22Rv1 (cell line): ENCODE measurements at regions not wholly inside any gene's neighbourhood (a gene's known extent, or its start where the extent isn't known, plus 50 kb on each side); places are given as distances from the start of the nearest gene placed in this dataset.

Source experiments
- ZFX ChIP-seq: fragments of 450-650 bp; IDR thresholded peaks from 2 replicates; pipeline ENCODE4 v1.6.1; 2017; ENCODE audit warnings: antibody characterized with exemption, borderline replicate concordance
- TF ChIP-seq, protein P1 (sequence below): fragments of 450-650 bp; IDR thresholded peaks from 2 replicates; pipeline ENCODE4 v1.5.1; 2017; ENCODE audit warnings: mild to moderate bottlenecking

DNA sequence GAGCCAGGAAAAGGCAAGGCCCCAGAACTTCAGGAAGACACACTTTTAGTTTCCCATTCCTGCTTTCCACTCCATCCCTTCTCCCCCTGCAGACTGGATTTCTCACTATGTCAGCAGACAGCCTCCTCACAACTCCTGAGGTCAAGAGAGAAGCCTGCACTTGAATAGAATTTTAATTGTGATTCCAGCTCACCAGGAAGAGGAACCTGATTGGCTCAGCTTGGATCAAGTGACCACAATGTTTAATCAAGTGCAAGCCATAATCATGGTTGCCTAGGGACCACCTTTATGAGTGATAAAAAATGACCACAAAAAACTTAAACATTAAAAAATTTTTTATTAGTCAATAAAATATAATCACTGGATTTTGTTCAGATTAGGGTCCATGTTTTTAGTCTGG lies 244.7 kb upstream of the RHOBTB1 start:
- no peak for TF ChIP-seq ZFX
- TF ChIP-seq, protein P1, sequence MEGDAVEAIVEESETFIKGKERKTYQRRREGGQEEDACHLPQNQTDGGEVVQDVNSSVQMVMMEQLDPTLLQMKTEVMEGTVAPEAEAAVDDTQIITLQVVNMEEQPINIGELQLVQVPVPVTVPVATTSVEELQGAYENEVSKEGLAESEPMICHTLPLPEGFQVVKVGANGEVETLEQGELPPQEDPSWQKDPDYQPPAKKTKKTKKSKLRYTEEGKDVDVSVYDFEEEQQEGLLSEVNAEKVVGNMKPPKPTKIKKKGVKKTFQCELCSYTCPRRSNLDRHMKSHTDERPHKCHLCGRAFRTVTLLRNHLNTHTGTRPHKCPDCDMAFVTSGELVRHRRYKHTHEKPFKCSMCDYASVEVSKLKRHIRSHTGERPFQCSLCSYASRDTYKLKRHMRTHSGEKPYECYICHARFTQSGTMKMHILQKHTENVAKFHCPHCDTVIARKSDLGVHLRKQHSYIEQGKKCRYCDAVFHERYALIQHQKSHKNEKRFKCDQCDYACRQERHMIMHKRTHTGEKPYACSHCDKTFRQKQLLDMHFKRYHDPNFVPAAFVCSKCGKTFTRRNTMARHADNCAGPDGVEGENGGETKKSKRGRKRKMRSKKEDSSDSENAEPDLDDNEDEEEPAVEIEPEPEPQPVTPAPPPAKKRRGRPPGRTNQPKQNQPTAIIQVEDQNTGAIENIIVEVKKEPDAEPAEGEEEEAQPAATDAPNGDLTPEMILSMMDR, result no peak
